ENCODE measurements at regions not wholly inside any gene's neighbourhood (a gene's known extent, or its start where the extent isn't known, plus 50 kb on each side); places are given as distances from the start of the nearest gene placed in this dataset.

- no peak for TF ChIP-seq CTCF (IDR thresholded peaks at IDR 0.05)
- TF ChIP-seq POLR2A (IDR thresholded peaks at IDR 0.05): no peak
Observed at GRCh38 chr6:142605922-142606485, 304.2 kb downstream of the ADGRG6 start.
